SK-N-MC (cell line): ENCODE measurements at regions not wholly inside any gene's neighbourhood (a gene's known extent, or its start where the extent isn't known, plus 50 kb on each side); places are given as distances from the start of the nearest gene placed in this dataset.

ENCODE experiments used
- EZH2 ChIP-seq: fragments of 200-600 bp; sonication (generic); IDR thresholded peaks from one replicate; pipeline ENCODE4 v1.6.1; 2017; ENCODE audit warnings: antibody characterized with exemption
- POLR2AphosphoS5 ChIP-seq: IDR thresholded peaks from 2 replicates; pipeline ENCODE4 v1.6.1; 2012; ENCODE audit warnings: mild to moderate bottlenecking, low read depth, low read length, borderline replicate concordance

- no peak for TF ChIP-seq EZH2
- TF ChIP-seq POLR2AphosphoS5, result no peak
These were observed 54.4 kb upstream of the CCDC28A start for GRCh38 chr6:138719011-138719635.
